ENCODE measurements at regions not wholly inside any gene's neighbourhood (a gene's known extent, or its start where the extent isn't known, plus 50 kb on each side); places are given as distances from the start of the nearest gene placed in this dataset.

DNA sequence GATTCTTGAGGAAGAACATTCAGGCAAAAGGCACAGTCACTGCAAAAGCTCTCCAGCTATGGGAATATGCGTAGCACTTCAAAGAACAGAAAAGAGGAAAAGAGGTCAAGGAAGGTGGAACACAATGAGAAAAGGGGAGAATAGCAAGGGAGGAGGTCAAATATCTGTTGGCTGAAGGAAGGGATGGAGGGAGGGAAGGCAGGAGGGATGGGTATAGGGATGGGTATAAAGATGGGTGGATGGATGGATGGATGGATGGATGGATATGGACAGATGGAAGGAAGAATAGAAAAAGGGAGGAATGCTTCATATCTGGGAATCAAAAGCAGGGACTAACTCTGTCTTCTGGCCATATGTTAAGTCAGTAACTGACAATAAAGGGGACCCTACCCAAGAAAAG, 164.2 kb upstream of the TOP1 start (continued):
- no peak for TF ChIP-seq GABPA (IDR thresholded peaks at IDR 0.05; ENCODE audit: borderline replicate concordance, insufficient read depth, low read length)
